ENCODE measurements at regions not wholly inside any gene's neighbourhood (a gene's known extent, or its start where the extent isn't known, plus 50 kb on each side); places are given as distances from the start of the nearest gene placed in this dataset.

- no peak for FAIRE-seq
- TF ChIP-seq CTCF (IDR thresholded peaks at IDR 0.05; ENCODE audit: insufficient read depth, missing control alignments): no peak
These were observed 256.1 kb upstream of the SALL1 start for GRCh38 chr16:51407199-51407598.

GRCh38 chr16:51405361-51405760, 254.3 kb upstream of the SALL1 start:
- no peak for FAIRE-seq

More at GRCh38 chr16:51407199-51407598, 256.1 kb upstream of the SALL1 start:
- DNase-seq (ENCODE audit: insufficient read length, low spot score): no peak

GRCh38 chr16:51404386-51404785, 253.3 kb upstream of the SALL1 start:
- FAIRE-seq: no peak
- no peak for TF ChIP-seq CTCF (IDR thresholded peaks at IDR 0.05; ENCODE audit: insufficient read depth, missing control alignments)
- no peak for DNase-seq (ENCODE audit: insufficient read length, low spot score)

More at GRCh38 chr16:51405361-51405760, 254.3 kb upstream of the SALL1 start:
- no peak for DNase-seq (ENCODE audit: insufficient read length, low spot score)
- no peak for TF ChIP-seq CTCF (IDR thresholded peaks at IDR 0.05; ENCODE audit: insufficient read depth, missing control alignments)

- FAIRE-seq (no peak), DNase-seq (ENCODE audit: insufficient read length, low spot score) (no peak)
- TF ChIP-seq CTCF (IDR thresholded peaks at IDR 0.05; ENCODE audit: insufficient read depth, missing control alignments): no peak
These were observed 251.7 kb upstream of the SALL1 start for GRCh38 chr16:51402785-51403184.

GRCh38 chr16:51402298-51402697, 251.2 kb upstream of the SALL1 start:
- no peak for FAIRE-seq
- DNase-seq (ENCODE audit: insufficient read length, low spot score): no peak
- TF ChIP-seq CTCF (IDR thresholded peaks at IDR 0.05; ENCODE audit: insufficient read depth, missing control alignments): no peak

- FAIRE-seq: no peak
- TF ChIP-seq CTCF (IDR thresholded peaks at IDR 0.05; ENCODE audit: insufficient read depth, missing control alignments): no peak
These were observed 250.6 kb upstream of the SALL1 start for GRCh38 chr16:51401673-51402072.

GRCh38 chr16:51399908-51400670, 249.0 kb upstream of the SALL1 start:
- FAIRE-seq: no peak
- no peak for TF ChIP-seq CTCF (IDR thresholded peaks at IDR 0.05; ENCODE audit: insufficient read depth, missing control alignments)
- no peak for DNase-seq (ENCODE audit: insufficient read length, low spot score)

More at GRCh38 chr16:51401673-51402072, 250.6 kb upstream of the SALL1 start:
- no peak for DNase-seq (ENCODE audit: insufficient read length, low spot score)
